ENCODE measurements at regions not wholly inside any gene's neighbourhood (a gene's known extent, or its start where the extent isn't known, plus 50 kb on each side); places are given as distances from the start of the nearest gene placed in this dataset.

GRCh38 chr5:92086059-92086811 is 703.1 kb upstream of the ARRDC3 start:
- TF ChIP-seq CTCF (IDR thresholded peaks at IDR 0.05; ENCODE audit: extremely low read depth in 1 of 2, insufficient read depth in 1 of 2, low read depth in 1 of 2, low read length in 2 of 2) = no peak
- TF ChIP-seq POLR2A (IDR thresholded peaks at IDR 0.05; ENCODE audit: low read depth, low read length) = no peak
- no peak for TF ChIP-seq EZH2 (IDR thresholded peaks at IDR 0.05; ENCODE audit: borderline replicate concordance, low read depth, low read length, severe bottlenecking)
- no peak for TF ChIP-seq FOS (IDR thresholded peaks at IDR 0.05; ENCODE audit: borderline replicate concordance, insufficient read depth, low read length)
- TF ChIP-seq MYC (IDR thresholded peaks at IDR 0.05; ENCODE audit: low read depth, low read length) = no peak
- TF ChIP-seq MAX (IDR thresholded peaks at IDR 0.05; ENCODE audit: insufficient read depth, insufficient read length) = no peak
- no peak for TF ChIP-seq POLR2AphosphoS5 (IDR thresholded peaks at IDR 0.05; ENCODE audit: insufficient read depth, low read depth, low read length)

All from endothelial cell of umbilical vein (primary cell).